ENCODE measurements at regions not wholly inside any gene's neighbourhood (a gene's known extent, or its start where the extent isn't known, plus 50 kb on each side); places are given as distances from the start of the nearest gene placed in this dataset.

DNA sequence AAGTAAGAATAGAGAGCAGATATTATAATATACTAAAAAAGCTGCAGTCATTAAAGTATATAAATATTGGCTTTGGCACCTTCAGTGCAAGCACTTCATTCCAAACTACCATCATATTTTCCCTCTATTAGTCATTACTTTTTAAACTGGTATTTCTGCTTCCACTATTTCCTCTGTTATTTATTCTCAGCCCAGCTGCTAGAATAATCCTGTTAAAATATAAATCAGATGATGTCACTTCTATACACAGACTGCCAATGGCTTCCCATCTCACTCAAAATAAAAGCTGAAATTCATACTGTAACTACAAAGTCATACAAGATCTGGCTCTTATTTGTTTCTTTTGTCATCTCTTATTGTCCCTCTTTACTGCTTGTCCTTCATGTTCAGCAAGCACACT is 432.9 kb downstream of the TLE4 start:
- H3K27ac Mint-ChIP-seq (ENCODE audit: unreplicated experiment) = peak overlapping the region; percentile 86
- no peak for TF ChIP-seq CTCF (IDR thresholded peaks at IDR 0.05)
- H3K36me3 Mint-ChIP-seq (ENCODE audit: low read depth) = peaks cover 4% of the 10 kb centered on the region
- peaks cover 31% of the 10 kb centered on the region for H3K4me1 Mint-ChIP-seq (ENCODE audit: low read depth)
- DNase-seq (ENCODE audit: low spot score) = no peak
- peaks cover 16% of the 10 kb centered on the region for H3K9me3 Mint-ChIP-seq (ENCODE audit: low read depth)
- H3K4me3 Mint-ChIP-seq (ENCODE audit: unreplicated experiment) = no peak overlapping the region
- H3K27me3 Mint-ChIP-seq (ENCODE audit: low read depth) = no peaks in the 10 kb centered on the region

- Mint-ChIP-seq H3K4me1 (ENCODE audit: low read depth) (peaks cover 16% of the 10 kb centered on the region), H3K36me3 (ENCODE audit: low read depth) (no peaks in the 10 kb centered on the region), H3K4me3 (ENCODE audit: unreplicated experiment) (no peak overlapping the region), H3K27ac (ENCODE audit: unreplicated experiment) (no peak overlapping the region), H3K9me3 (ENCODE audit: low read depth) (no peaks in the 10 kb centered on the region), H3K27me3 (ENCODE audit: low read depth) (no peaks in the 10 kb centered on the region)
- DNase-seq (ENCODE audit: low spot score) = no peak
- TF ChIP-seq CTCF (IDR thresholded peaks at IDR 0.05) = no peak
Observed at GRCh38 chr9:79990536-79990935, 418.8 kb downstream of the TLE4 start.

DNA sequence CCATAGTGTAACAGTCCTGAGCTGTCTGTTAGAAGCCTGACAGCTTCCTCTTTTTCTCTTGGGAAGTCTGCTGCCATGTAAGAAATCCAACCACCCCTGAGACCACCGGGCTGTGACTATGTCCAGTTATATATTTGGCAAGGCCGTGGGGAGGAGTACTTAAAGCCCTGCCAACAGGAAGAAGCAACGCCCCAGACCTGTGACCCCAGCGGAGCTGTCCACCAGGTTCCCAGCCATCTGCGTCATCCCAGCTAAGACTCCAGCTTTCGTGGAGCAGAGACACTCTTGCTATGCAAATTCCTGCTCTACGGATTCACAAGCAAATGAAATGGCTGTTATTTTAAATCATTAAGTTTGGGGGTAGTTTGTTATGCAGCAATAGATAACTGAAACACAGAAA is 417.3 kb downstream of the TLE4 start:
- H3K27me3 Mint-ChIP-seq (ENCODE audit: low read depth) = no peaks in the 10 kb centered on the region
- no peaks in the 10 kb centered on the region for H3K36me3 Mint-ChIP-seq (ENCODE audit: low read depth)
- no peak for DNase-seq (ENCODE audit: low spot score)
- H3K9me3 Mint-ChIP-seq (ENCODE audit: low read depth) = no peaks in the 10 kb centered on the region
- H3K4me3 Mint-ChIP-seq (ENCODE audit: unreplicated experiment) = no peak overlapping the region
- no peak for TF ChIP-seq CTCF (IDR thresholded peaks at IDR 0.05)
- H3K4me1 Mint-ChIP-seq (ENCODE audit: low read depth) = peaks cover 22% of the 10 kb centered on the region
- H3K27ac Mint-ChIP-seq (ENCODE audit: unreplicated experiment) = no peak overlapping the region

DNA sequence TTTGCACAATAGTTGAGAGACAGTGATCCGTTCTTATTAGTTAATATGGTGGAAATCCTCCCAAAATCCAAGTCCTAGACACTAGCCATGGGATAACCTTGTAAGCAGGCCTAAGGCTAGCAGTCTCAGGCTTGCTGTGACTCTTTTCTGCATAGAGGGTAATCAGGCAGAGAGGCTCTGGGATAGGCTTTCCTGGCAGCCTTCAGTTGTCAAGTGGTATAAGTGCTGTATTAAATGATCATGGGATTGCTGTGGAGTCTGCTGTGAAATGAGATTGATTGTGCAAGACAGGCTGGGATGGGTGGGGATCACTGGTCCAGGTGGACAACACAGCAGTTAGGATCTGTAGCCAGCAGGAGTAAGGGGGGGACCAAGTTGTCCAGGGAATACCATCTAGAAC is 416.4 kb downstream of the TLE4 start:
- no peaks in the 10 kb centered on the region for H3K36me3 Mint-ChIP-seq (ENCODE audit: low read depth)
- H3K4me1 Mint-ChIP-seq (ENCODE audit: low read depth) = peaks cover 22% of the 10 kb centered on the region
- H3K27me3 Mint-ChIP-seq (ENCODE audit: low read depth) = no peaks in the 10 kb centered on the region
- no peak overlapping the region for H3K4me3 Mint-ChIP-seq (ENCODE audit: unreplicated experiment)
- no peak for DNase-seq (ENCODE audit: low spot score)
- no peaks in the 10 kb centered on the region for H3K9me3 Mint-ChIP-seq (ENCODE audit: low read depth)
- no peak for TF ChIP-seq CTCF (IDR thresholded peaks at IDR 0.05)
- no peak overlapping the region for H3K27ac Mint-ChIP-seq (ENCODE audit: unreplicated experiment)

DNA sequence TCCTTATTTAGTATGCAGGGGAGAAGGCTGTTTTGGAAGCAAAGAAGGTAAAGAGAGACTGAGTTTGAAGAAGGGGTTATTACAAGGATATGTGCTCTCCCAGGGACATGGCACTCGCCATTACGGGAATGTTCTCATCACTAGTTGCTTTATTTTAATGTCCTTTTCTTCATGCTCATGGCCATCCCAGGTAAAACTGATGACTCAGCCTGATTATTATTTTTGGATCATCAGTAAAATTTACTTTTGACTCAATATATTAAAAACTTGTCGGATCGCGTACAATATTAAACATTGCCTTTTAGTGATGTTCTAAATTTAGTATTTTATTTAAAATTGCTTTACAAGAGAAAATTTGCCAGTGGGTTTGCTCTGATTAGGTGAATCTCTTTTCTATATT is 414.7 kb downstream of the TLE4 start:
- peaks cover 20% of the 10 kb centered on the region for H3K4me1 Mint-ChIP-seq (ENCODE audit: low read depth)
- no peak overlapping the region for H3K4me3 Mint-ChIP-seq (ENCODE audit: unreplicated experiment)
- H3K36me3 Mint-ChIP-seq (ENCODE audit: low read depth) = no peaks in the 10 kb centered on the region
- TF ChIP-seq CTCF (IDR thresholded peaks at IDR 0.05) = no peak
- peaks cover 3% of the 10 kb centered on the region for H3K9me3 Mint-ChIP-seq (ENCODE audit: low read depth)
- H3K27ac Mint-ChIP-seq (ENCODE audit: unreplicated experiment) = no peak overlapping the region
- H3K27me3 Mint-ChIP-seq (ENCODE audit: low read depth) = no peaks in the 10 kb centered on the region
- DNase-seq (ENCODE audit: low spot score) = no peak

Data from chondrocyte (in vitro differentiated cells).